Peyer's patch (tissue), 4 donors: ENCODE measurements at regions not wholly inside any gene's neighbourhood (a gene's known extent, or its start where the extent isn't known, plus 50 kb on each side); places are given as distances from the start of the nearest gene placed in this dataset.

ENCODE experiments used
- CTCF ChIP-seq, 6 experiments: fragments of 450-650 bp in 4 of 6; fragments of 200-600 bp in 2 of 6; sonication (generic) in 1 of 6; IDR thresholded peaks; one replicate each; pipeline ENCODE4 v1.5.1; 2017 to 2019; ENCODE audit warnings: antibody characterized with exemption in 6 of 6, mild to moderate bottlenecking in 3 of 6, moderate library complexity in 1 of 6
- POLR2A ChIP-seq, 2 donors: fragments of 450-650 bp; IDR thresholded peaks; one replicate each; pipeline ENCODE4 v1.5.1; 2017; ENCODE audit warnings: antibody characterized with exemption in 2 of 2, mild to moderate bottlenecking in 2 of 2, moderate library complexity in 2 of 2

- no peak for TF ChIP-seq CTCF (IDR thresholded peaks at IDR 0.05)
- no peak for TF ChIP-seq POLR2A (IDR thresholded peaks at IDR 0.05)
These were observed 222.5 kb downstream of the SNRPN start for GRCh38 chr15:25176991-25177954.
